ENCODE measurements at regions not wholly inside any gene's neighbourhood (a gene's known extent, or its start where the extent isn't known, plus 50 kb on each side); places are given as distances from the start of the nearest gene placed in this dataset.

- TF ChIP-seq ETS1 (IDR thresholded peaks at IDR 0.05), result no peak
- TF ChIP-seq STAT1 (IDR thresholded peaks at IDR 0.05; ENCODE audit: unreplicated experiment), result no peak
- no peak for TF ChIP-seq ZNF331 (CRISPR knock-in tag; IDR thresholded peaks at IDR 0.05; ENCODE audit: low read depth)
Measured at GRCh38 chr15:100740138-100740537, 137.7 kb downstream of the ASB7 start (continued).

DNA sequence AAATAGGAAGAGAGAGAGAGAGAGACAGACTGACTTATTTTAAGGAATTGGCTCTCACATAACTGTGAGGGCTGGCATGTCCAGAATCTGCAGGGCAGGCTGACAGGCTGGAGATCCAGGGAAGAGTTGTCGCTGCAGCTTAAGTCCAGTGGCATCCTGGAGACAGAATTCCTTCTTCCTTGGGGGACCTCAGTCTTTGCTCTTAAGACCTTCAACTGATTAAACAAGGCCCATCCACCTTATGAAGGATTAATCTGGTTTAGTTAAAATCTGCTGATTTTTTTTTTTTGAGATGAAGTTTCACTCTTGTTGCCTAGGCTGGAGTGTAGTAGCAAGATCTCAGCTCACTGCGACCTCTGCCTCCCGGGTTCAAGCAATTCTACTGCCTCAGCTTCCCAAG lies 128.0 kb upstream of the ALDH1A3 start:
- Histone ChIP-seq H3K9me2 (ENCODE audit: insufficient read depth) (no peaks in the 10 kb centered on the region), H3K4me2 (no peak overlapping the region), H3K36me3 (ENCODE audit: insufficient read depth) (no peaks in the 10 kb centered on the region), H3K4me1 (ENCODE audit: insufficient read depth) (peaks cover 20% of the 10 kb centered on the region), H3K27ac (ENCODE audit: low read depth) (no peak overlapping the region), H4K20me1 (replicated peaks; ENCODE audit: insufficient read depth) (no peaks in the 10 kb centered on the region), H3F3A (replicated peaks; ENCODE audit: low read depth) (no peaks in the 10 kb centered on the region), H3K4me3 (no peak overlapping the region), H2AFZ (no peak overlapping the region), H3K79me2 (replicated peaks; ENCODE audit: insufficient read depth) (no peaks in the 10 kb centered on the region), H3K27me3 (ENCODE audit: insufficient read depth) (no peaks in the 10 kb centered on the region)
- Mint-ChIP-seq H3K36me3 (ENCODE audit: low read depth) (peaks cover 9% of the 10 kb centered on the region; the same call in 2 of the 3 replicates), H3K27ac (no peak overlapping the region), H3K9me3 (peaks cover 13% of the 10 kb centered on the region; the same call in 2 of the 3 replicates), H3K4me3 (no peak overlapping the region), H3K4me1 (peaks cover 13% of the 10 kb centered on the region; the same call in 2 of the 3 replicates), H3K27me3 (ENCODE audit: insufficient read depth, low read depth, poor library complexity) (peaks cover 3% of the 10 kb centered on the region)
- ATAC-seq, result no peak
- DNase-seq (ENCODE audit: low spot score), result no peak
- TF ChIP-seq, protein P1, sequence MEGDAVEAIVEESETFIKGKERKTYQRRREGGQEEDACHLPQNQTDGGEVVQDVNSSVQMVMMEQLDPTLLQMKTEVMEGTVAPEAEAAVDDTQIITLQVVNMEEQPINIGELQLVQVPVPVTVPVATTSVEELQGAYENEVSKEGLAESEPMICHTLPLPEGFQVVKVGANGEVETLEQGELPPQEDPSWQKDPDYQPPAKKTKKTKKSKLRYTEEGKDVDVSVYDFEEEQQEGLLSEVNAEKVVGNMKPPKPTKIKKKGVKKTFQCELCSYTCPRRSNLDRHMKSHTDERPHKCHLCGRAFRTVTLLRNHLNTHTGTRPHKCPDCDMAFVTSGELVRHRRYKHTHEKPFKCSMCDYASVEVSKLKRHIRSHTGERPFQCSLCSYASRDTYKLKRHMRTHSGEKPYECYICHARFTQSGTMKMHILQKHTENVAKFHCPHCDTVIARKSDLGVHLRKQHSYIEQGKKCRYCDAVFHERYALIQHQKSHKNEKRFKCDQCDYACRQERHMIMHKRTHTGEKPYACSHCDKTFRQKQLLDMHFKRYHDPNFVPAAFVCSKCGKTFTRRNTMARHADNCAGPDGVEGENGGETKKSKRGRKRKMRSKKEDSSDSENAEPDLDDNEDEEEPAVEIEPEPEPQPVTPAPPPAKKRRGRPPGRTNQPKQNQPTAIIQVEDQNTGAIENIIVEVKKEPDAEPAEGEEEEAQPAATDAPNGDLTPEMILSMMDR (conservative IDR thresholded peaks at IDR 0.05; ENCODE audit: low read depth in 2 of 2), result no peak
- TF ChIP-seq ZNF114 (CRISPR knock-in tag; IDR thresholded peaks at IDR 0.05) (no peak), EZH2phosphoT487 (IDR thresholded peaks at IDR 0.05; ENCODE audit: unreplicated experiment) (no peak), NANOG (IDR thresholded peaks at IDR 0.05; ENCODE audit: borderline replicate concordance) (no peak), CREB1 (CRISPR knock-in tag; IDR thresholded peaks at IDR 0.05; ENCODE audit: low read depth) (no peak), ETS1 (IDR thresholded peaks at IDR 0.05) (no peak), EZH2 (IDR thresholded peaks at IDR 0.05; ENCODE audit: low read depth, unreplicated experiment) (no peak), STAT1 (IDR thresholded peaks at IDR 0.05; ENCODE audit: unreplicated experiment) (no peak), ZNF331 (CRISPR knock-in tag; IDR thresholded peaks at IDR 0.05; ENCODE audit: low read depth) (no peak), POLR2AphosphoS5 (IDR thresholded peaks at IDR 0.05; ENCODE audit: low read depth) (no peak), JUNB (IDR thresholded peaks at IDR 0.05; ENCODE audit: unreplicated experiment) (no peak)
- TF ChIP-seq, protein P2, sequence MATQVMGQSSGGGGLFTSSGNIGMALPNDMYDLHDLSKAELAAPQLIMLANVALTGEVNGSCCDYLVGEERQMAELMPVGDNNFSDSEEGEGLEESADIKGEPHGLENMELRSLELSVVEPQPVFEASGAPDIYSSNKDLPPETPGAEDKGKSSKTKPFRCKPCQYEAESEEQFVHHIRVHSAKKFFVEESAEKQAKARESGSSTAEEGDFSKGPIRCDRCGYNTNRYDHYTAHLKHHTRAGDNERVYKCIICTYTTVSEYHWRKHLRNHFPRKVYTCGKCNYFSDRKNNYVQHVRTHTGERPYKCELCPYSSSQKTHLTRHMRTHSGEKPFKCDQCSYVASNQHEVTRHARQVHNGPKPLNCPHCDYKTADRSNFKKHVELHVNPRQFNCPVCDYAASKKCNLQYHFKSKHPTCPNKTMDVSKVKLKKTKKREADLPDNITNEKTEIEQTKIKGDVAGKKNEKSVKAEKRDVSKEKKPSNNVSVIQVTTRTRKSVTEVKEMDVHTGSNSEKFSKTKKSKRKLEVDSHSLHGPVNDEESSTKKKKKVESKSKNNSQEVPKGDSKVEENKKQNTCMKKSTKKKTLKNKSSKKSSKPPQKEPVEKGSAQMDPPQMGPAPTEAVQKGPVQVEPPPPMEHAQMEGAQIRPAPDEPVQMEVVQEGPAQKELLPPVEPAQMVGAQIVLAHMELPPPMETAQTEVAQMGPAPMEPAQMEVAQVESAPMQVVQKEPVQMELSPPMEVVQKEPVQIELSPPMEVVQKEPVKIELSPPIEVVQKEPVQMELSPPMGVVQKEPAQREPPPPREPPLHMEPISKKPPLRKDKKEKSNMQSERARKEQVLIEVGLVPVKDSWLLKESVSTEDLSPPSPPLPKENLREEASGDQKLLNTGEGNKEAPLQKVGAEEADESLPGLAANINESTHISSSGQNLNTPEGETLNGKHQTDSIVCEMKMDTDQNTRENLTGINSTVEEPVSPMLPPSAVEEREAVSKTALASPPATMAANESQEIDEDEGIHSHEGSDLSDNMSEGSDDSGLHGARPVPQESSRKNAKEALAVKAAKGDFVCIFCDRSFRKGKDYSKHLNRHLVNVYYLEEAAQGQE (IDR thresholded peaks at IDR 0.05; ENCODE audit: unreplicated experiment), result no peak

Measured in GM23338 (cell line).